ENCODE measurements at regions not wholly inside any gene's neighbourhood (a gene's known extent, or its start where the extent isn't known, plus 50 kb on each side); places are given as distances from the start of the nearest gene placed in this dataset.

DNA sequence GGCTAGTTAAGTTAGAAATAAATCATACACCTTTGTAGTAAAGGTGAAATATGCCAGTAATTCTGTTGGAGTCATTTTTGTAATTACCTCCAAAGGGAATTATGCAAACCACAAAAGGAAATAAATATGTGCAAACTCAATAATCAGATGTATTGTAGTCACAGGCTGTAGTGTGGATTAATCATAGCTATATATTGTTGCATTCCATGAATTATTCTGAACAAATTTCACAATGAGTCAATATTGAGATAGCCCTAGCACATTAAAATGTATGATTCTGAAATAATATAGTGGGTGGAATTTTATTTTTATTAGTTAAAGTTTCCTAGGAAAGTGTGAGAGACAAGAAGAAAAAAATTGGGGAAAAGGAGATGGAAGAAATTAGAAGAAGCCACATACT, 790.5 kb upstream of the PCDH20 start:
- no peaks in the 10 kb centered on the region for H3K9me3 ChIP-seq
- no peak overlapping the region for H3K9ac ChIP-seq (ENCODE audit: low read depth in 2 of 2, low read length in 2 of 2)
- no peak for DNase-seq
- H3K27ac ChIP-seq = no peak overlapping the region
- intact Hi-C loops (cut with DNase I) = no loop called here
- TF ChIP-seq, protein P1, sequence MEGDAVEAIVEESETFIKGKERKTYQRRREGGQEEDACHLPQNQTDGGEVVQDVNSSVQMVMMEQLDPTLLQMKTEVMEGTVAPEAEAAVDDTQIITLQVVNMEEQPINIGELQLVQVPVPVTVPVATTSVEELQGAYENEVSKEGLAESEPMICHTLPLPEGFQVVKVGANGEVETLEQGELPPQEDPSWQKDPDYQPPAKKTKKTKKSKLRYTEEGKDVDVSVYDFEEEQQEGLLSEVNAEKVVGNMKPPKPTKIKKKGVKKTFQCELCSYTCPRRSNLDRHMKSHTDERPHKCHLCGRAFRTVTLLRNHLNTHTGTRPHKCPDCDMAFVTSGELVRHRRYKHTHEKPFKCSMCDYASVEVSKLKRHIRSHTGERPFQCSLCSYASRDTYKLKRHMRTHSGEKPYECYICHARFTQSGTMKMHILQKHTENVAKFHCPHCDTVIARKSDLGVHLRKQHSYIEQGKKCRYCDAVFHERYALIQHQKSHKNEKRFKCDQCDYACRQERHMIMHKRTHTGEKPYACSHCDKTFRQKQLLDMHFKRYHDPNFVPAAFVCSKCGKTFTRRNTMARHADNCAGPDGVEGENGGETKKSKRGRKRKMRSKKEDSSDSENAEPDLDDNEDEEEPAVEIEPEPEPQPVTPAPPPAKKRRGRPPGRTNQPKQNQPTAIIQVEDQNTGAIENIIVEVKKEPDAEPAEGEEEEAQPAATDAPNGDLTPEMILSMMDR (IDR thresholded peaks at IDR 0.05) = no peak
- no peaks in the 10 kb centered on the region for H3K4me1 ChIP-seq
- H3K4me3 ChIP-seq = no peak overlapping the region
- no peaks in the 10 kb centered on the region for H3K36me3 ChIP-seq
- H3K27me3 ChIP-seq = no peaks in the 10 kb centered on the region

DNA sequence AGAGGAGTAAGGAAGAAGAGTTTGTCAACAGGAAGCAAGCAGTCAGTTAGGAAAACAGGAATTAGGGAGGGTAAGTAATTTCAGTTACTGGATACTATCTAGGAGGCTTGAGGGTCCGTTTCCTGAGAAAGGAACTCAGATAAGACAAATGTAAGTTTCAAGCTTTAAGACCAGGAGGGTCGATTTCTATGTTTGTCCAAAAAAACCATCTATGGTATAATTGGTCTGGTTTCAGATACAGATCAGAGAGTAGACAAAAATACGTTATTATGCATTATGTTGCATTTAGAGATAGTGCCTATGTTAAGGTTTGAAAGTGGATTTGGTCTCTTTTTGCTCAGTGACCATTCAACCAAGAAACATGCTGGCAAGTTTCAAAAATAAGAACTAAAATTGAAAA, 789.6 kb upstream of the PCDH20 start:
- no peak overlapping the region for H3K9ac ChIP-seq (ENCODE audit: low read depth in 2 of 2, low read length in 2 of 2)
- H3K36me3 ChIP-seq = no peaks in the 10 kb centered on the region
- no peaks in the 10 kb centered on the region for H3K4me1 ChIP-seq
- H3K27ac ChIP-seq = no peak overlapping the region
- no peaks in the 10 kb centered on the region for H3K27me3 ChIP-seq
- H3K4me3 ChIP-seq = no peak overlapping the region
- H3K9me3 ChIP-seq = no peaks in the 10 kb centered on the region
- intact Hi-C loops (cut with DNase I) = no loop called here
- TF ChIP-seq, protein P1 (IDR thresholded peaks at IDR 0.05) = no peak
- DNase-seq = no peak

DNA sequence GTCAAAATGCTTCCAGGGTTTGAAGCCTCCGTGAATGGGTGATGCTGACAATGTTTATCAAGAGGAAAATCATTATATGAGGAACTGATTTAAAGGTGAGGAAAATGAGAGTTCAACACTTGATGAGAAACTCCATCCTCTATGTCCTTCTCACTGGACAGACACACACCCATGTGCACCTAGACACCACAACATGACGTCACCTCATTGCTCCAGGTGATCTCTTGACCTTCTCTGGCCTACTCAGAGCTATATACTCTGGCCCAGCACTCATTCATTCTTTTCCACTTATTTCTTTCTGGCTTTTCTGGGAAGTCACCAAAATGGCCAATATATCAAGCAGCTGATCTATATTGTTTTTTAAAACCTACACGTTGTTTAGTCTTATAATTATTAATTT, 778.7 kb upstream of the PCDH20 start:
- Histone ChIP-seq H3K4me3 (no peak overlapping the region), H3K36me3 (no peaks in the 10 kb centered on the region), H3K27me3 (no peaks in the 10 kb centered on the region), H3K4me1 (no peaks in the 10 kb centered on the region), H3K27ac (no peak overlapping the region), H3K9ac (ENCODE audit: low read depth in 2 of 2, low read length in 2 of 2) (no peak overlapping the region), H3K9me3 (no peaks in the 10 kb centered on the region)
- TF ChIP-seq, protein P1 (IDR thresholded peaks at IDR 0.05) = no peak
- DNase-seq = no peak
- intact Hi-C loops (cut with DNase I) = no loop called here

DNA sequence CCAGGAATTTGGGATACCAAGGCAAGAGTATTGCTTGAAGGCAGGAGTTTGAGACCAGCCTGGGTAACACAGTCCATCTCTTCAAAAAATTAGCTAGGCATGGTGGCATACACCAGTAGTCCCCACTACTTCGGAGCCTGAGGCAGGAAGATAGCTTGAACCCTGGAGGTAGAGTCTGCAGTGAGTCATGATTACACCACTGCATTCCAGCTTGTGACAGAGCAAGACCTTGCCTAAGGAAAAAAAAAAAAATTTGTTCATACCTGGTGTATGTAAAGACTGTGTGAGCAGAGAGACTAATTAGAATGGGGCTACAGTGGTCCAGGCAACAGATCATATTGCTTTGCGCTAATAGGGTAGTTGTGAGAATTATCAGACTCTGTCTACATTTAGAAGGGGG, 778.3 kb upstream of the PCDH20 start:
- TF ChIP-seq, protein P1 (IDR thresholded peaks at IDR 0.05) = no peak
- intact Hi-C loops (cut with DNase I) = no loop called here

DNA sequence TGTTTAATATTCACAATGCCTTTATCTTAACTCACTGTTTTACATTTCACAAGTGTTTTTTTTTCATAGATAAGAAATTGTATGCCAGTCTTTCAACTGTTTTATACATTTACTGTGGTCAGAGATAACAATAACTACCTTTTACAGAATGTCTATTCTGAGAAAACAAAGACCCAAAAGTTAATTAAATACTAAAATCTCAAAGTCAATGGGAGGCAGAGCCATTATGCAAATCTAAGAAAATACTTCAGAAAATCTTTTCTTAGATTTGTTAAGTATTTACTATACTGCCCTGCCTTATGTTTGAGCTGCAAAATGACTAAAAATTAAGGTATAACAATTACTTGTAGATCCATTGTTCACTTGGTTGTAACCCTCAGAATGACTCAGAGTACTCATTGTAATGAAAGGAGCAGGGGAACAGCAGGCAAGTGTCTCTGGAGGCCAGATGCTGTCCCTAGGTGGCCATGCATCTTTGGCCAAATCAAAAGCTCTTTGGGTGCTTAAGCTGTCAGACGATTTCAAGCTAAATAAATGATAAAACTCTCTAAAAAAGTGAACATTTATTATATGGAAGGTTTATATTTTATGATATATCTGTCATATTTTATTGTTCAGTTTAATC, 770.1 kb upstream of the PCDH20 start:
- no peak for DNase-seq
- Histone ChIP-seq H3K27ac (no peak overlapping the region), H3K4me1 (no peaks in the 10 kb centered on the region), H3K9ac (ENCODE audit: low read depth in 2 of 2, low read length in 2 of 2) (no peak overlapping the region), H3K36me3 (no peaks in the 10 kb centered on the region), H3K4me3 (no peak overlapping the region), H3K27me3 (no peaks in the 10 kb centered on the region), H3K9me3 (no peaks in the 10 kb centered on the region)
- TF ChIP-seq, protein P1 (IDR thresholded peaks at IDR 0.05) = no peak
- intact Hi-C loops (cut with DNase I) = no loop called here

More for the DNA sequence above, 778.3 kb upstream of the PCDH20 start:
- no peaks in the 10 kb centered on the region for H3K27me3 ChIP-seq
- no peak overlapping the region for H3K27ac ChIP-seq
- no peak overlapping the region for H3K9ac ChIP-seq (ENCODE audit: low read depth in 2 of 2, low read length in 2 of 2)
- H3K4me1 ChIP-seq = no peaks in the 10 kb centered on the region
- no peaks in the 10 kb centered on the region for H3K36me3 ChIP-seq
- DNase-seq = no peak
- H3K9me3 ChIP-seq = no peaks in the 10 kb centered on the region
- H3K4me3 ChIP-seq = no peak overlapping the region

Data from colonic mucosa (tissue), 4 donors.